ENCODE measurements at regions not wholly inside any gene's neighbourhood (a gene's known extent, or its start where the extent isn't known, plus 50 kb on each side); places are given as distances from the start of the nearest gene placed in this dataset.

GRCh38 chr14:44829021-44829420, 132.7 kb downstream of the KLHL28 start:
- Histone ChIP-seq H3K9me3 (no peaks in the 10 kb centered on the region), H3K36me3 (no peaks in the 10 kb centered on the region), H3K27me3 (no peaks in the 10 kb centered on the region), H3K27ac (no peak overlapping the region), H3K4me3 (no peak overlapping the region), H3K4me1 (no peaks in the 10 kb centered on the region)
- no peak for DNase-seq (ENCODE audit: low spot score in 2 of 2)
- TF ChIP-seq CTCF (IDR thresholded peaks at IDR 0.05): no peak
- intact Hi-C loops (cut with DNase I): no loop called here

- no peak for TF ChIP-seq CTCF (IDR thresholded peaks at IDR 0.05)
- Histone ChIP-seq H3K36me3 (no peaks in the 10 kb centered on the region), H3K9me3 (no peaks in the 10 kb centered on the region), H3K4me3 (no peak overlapping the region), H3K27me3 (no peaks in the 10 kb centered on the region), H3K27ac (no peak overlapping the region), H3K4me1 (no peaks in the 10 kb centered on the region)
- intact Hi-C loops (cut with DNase I): no loop called here
- DNase-seq (ENCODE audit: low spot score in 2 of 2): no peak
Measured at GRCh38 chr14:44828023-44828422, 133.7 kb downstream of the KLHL28 start.

- no peak for DNase-seq (ENCODE audit: low spot score in 2 of 2)
- TF ChIP-seq CTCF (IDR thresholded peaks at IDR 0.05): no peak
- H3K9me3 ChIP-seq: no peaks in the 10 kb centered on the region
- no peak overlapping the region for H3K4me3 ChIP-seq
- no peak overlapping the region for H3K27ac ChIP-seq
- intact Hi-C loops (cut with DNase I): no loop called here
- no peaks in the 10 kb centered on the region for H3K36me3 ChIP-seq
- no peaks in the 10 kb centered on the region for H3K27me3 ChIP-seq
- H3K4me1 ChIP-seq: no peaks in the 10 kb centered on the region
Measured at GRCh38 chr14:44820230-44820964, 141.3 kb downstream of the KLHL28 start.

- H3K27me3 ChIP-seq: no peaks in the 10 kb centered on the region
- no peaks in the 10 kb centered on the region for H3K36me3 ChIP-seq
- no peak for TF ChIP-seq CTCF (IDR thresholded peaks at IDR 0.05)
- no peak overlapping the region for H3K4me3 ChIP-seq
- DNase-seq (ENCODE audit: low spot score in 2 of 2): no peak
- intact Hi-C loops (cut with DNase I): no loop called here
- no peaks in the 10 kb centered on the region for H3K4me1 ChIP-seq
- H3K9me3 ChIP-seq: no peaks in the 10 kb centered on the region
- H3K27ac ChIP-seq: no peak overlapping the region
Measured at GRCh38 chr14:44814196-44814595, 147.6 kb downstream of the KLHL28 start.

GRCh38 chr14:44812672-44813071, 149.1 kb downstream of the KLHL28 start:
- H3K9me3 ChIP-seq: no peaks in the 10 kb centered on the region
- DNase-seq (ENCODE audit: low spot score in 2 of 2): no peak
- H3K4me1 ChIP-seq: no peaks in the 10 kb centered on the region
- no peak overlapping the region for H3K27ac ChIP-seq
- no peaks in the 10 kb centered on the region for H3K36me3 ChIP-seq
- TF ChIP-seq CTCF (IDR thresholded peaks at IDR 0.05): no peak
- H3K27me3 ChIP-seq: no peaks in the 10 kb centered on the region
- intact Hi-C loops (cut with DNase I): no loop called here
- no peak overlapping the region for H3K4me3 ChIP-seq

GRCh38 chr14:44804391-44804790, 157.4 kb downstream of the KLHL28 start:
- no peaks in the 10 kb centered on the region for H3K27me3 ChIP-seq
- no peak overlapping the region for H3K4me3 ChIP-seq
- H3K9me3 ChIP-seq: no peaks in the 10 kb centered on the region
- no peak overlapping the region for H3K27ac ChIP-seq
- no peaks in the 10 kb centered on the region for H3K36me3 ChIP-seq
- no peak for TF ChIP-seq CTCF (IDR thresholded peaks at IDR 0.05)
- intact Hi-C loops (cut with DNase I): no loop called here
- no peak for DNase-seq (ENCODE audit: low spot score in 2 of 2)
- no peaks in the 10 kb centered on the region for H3K4me1 ChIP-seq
